KG1 (cell line): ENCODE measurements at regions not wholly inside any gene's neighbourhood (a gene's known extent, or its start where the extent isn't known, plus 50 kb on each side); places are given as distances from the start of the nearest gene placed in this dataset.

ENCODE experiments used
- DNase-seq: peaks from one replicate; lab custom pipeline; 2025; lab: John Stamatoyannopoulos, UW

- DNase-seq = peak; percentile 19
Observed at GRCh38 chr5:2038321-2039179, 155.8 kb upstream of the IRX4 start.

- no peak for DNase-seq
Observed at GRCh38 chr5:2036885-2037284, 154.2 kb upstream of the IRX4 start.

- DNase-seq = no peak
Observed at GRCh38 chr5:2032432-2032831, 149.7 kb upstream of the IRX4 start.

GRCh38 chr5:2031581-2031980, 148.9 kb upstream of the IRX4 start:
- no peak for DNase-seq

GRCh38 chr5:2030131-2030530, 147.4 kb upstream of the IRX4 start:
- no peak for DNase-seq

- DNase-seq = no peak
Observed at GRCh38 chr5:2029206-2029605, 146.5 kb upstream of the IRX4 start.

GRCh38 chr5:2027790-2028189, 145.1 kb upstream of the IRX4 start:
- no peak for DNase-seq

GRCh38 chr5:2024986-2025721, 142.4 kb upstream of the IRX4 start:
- DNase-seq = no peak

- no peak for DNase-seq
Observed at GRCh38 chr5:2023196-2023595, 140.5 kb upstream of the IRX4 start.

- DNase-seq = no peak
Observed at GRCh38 chr5:2022436-2022835, 139.7 kb upstream of the IRX4 start.

GRCh38 chr5:2021484-2022176, 138.9 kb upstream of the IRX4 start:
- no peak for DNase-seq

GRCh38 chr5:2020730-2021129, 138.0 kb upstream of the IRX4 start:
- DNase-seq = no peak

- no peak for DNase-seq
Observed at GRCh38 chr5:2019716-2020115, 137.0 kb upstream of the IRX4 start.

- no peak for DNase-seq
Observed at GRCh38 chr5:2018390-2018724, 135.6 kb upstream of the IRX4 start.

GRCh38 chr5:2017540-2018389, 135.0 kb upstream of the IRX4 start:
- peak; percentile 10 for DNase-seq

- DNase-seq = no peak
Observed at GRCh38 chr5:2015961-2016360, 133.2 kb upstream of the IRX4 start.

- DNase-seq = no peak
Observed at GRCh38 chr5:2015124-2015848, 132.6 kb upstream of the IRX4 start.

GRCh38 chr5:2014058-2014610, 131.4 kb upstream of the IRX4 start:
- no peak for DNase-seq

- no peak for DNase-seq
Observed at GRCh38 chr5:2013301-2014057, 130.8 kb upstream of the IRX4 start.

GRCh38 chr5:2012885-2013284, 130.2 kb upstream of the IRX4 start:
- DNase-seq = no peak
